H9 (cell line): ENCODE measurements at regions not wholly inside any gene's neighbourhood (a gene's known extent, or its start where the extent isn't known, plus 50 kb on each side); places are given as distances from the start of the nearest gene placed in this dataset.

Source experiments
- DNase-seq: peaks from one replicate; pipeline ENCODE4 v3.0.0-alpha.2; 2017
- H2AFZ ChIP-seq: one replicate; pipeline ENCODE4 v1.6.1; 2013; ENCODE audit warnings: mild to moderate bottlenecking, low read length, control low read depth, moderate library complexity
- H2AK5ac ChIP-seq: 2 replicates; pipeline ENCODE4 v1.6.1; 2013; ENCODE audit warnings: low read length, control low read depth, mixed read lengths; ENCODE audit not compliant: insufficient read length
- H2BK120ac ChIP-seq: one replicate; pipeline ENCODE4 v1.6.1; 2013; ENCODE audit warnings: low read depth, mild to moderate bottlenecking, low read length, control low read depth, inconsistent platforms; ENCODE audit not compliant: poor library complexity, severe bottlenecking
- H2BK12ac ChIP-seq: 2 replicates; pipeline ENCODE4 v1.6.1; 2013; ENCODE audit warnings: low read length, control low read depth, mixed read lengths, low read depth; ENCODE audit not compliant: insufficient read length
- H2BK15ac ChIP-seq: 2 replicates; pipeline ENCODE4 v1.6.1; 2013; ENCODE audit warnings: low read depth, low read length, control low read depth
- H2BK20ac ChIP-seq: one replicate; pipeline ENCODE4 v1.6.1; 2013; ENCODE audit warnings: low read depth, mild to moderate bottlenecking, low read length, control low read depth, inconsistent platforms; ENCODE audit not compliant: poor library complexity, severe bottlenecking
- H2BK5ac ChIP-seq: 2 replicates; pipeline ENCODE4 v1.6.1; 2013; ENCODE audit warnings: low read length, control low read depth, mixed read lengths; ENCODE audit not compliant: insufficient read length
- H3K14ac ChIP-seq: 2 replicates; pipeline ENCODE4 v1.6.1; 2013; ENCODE audit warnings: low read length, control low read depth; ENCODE audit not compliant: insufficient read depth
- H3K18ac ChIP-seq: 2 replicates; pipeline ENCODE4 v1.6.1; 2013; ENCODE audit warnings: low read depth, mild to moderate bottlenecking, mixed read lengths, low read length, control low read depth; ENCODE audit not compliant: insufficient read length
- H3K23ac ChIP-seq: 2 replicates; pipeline ENCODE4 v1.6.1; 2013; ENCODE audit warnings: low read length, control low read depth, mixed read lengths, low read depth; ENCODE audit not compliant: insufficient read length
- H3K23me2 ChIP-seq: 2 replicates; pipeline ENCODE4 v1.6.1; 2013; ENCODE audit warnings: low read depth, mild to moderate bottlenecking, mixed read lengths, low read length, control low read depth; ENCODE audit not compliant: insufficient read length, poor library complexity, severe bottlenecking
- H3K27ac ChIP-seq: 2 replicates; pipeline ENCODE4 v1.5.1; 2013; ENCODE audit warnings: low read length, control low read depth, mixed read lengths, low read depth; ENCODE audit not compliant: insufficient read length
- H3K27me3 ChIP-seq: 2 replicates; pipeline ENCODE4 v1.6.1; 2013; ENCODE audit warnings: low read length, control low read depth, inconsistent platforms; ENCODE audit not compliant: insufficient read depth
- H3K4ac ChIP-seq: 2 replicates; pipeline ENCODE4 v1.6.1; 2013; ENCODE audit warnings: low read depth, mild to moderate bottlenecking, control low read depth, inconsistent platforms, low read length, moderate library complexity
- H3K4me1 ChIP-seq: 2 replicates; pipeline ENCODE4 v1.6.1; 2013; ENCODE audit warnings: low read length, control low read depth, inconsistent platforms; ENCODE audit not compliant: insufficient read depth
- H3K4me2 ChIP-seq: 2 replicates; pipeline ENCODE4 v1.6.1; 2013; ENCODE audit warnings: low read length, control low read depth, mixed read lengths; ENCODE audit not compliant: insufficient read length, insufficient read depth
- H3K56ac ChIP-seq: 2 replicates; pipeline ENCODE4 v1.6.1; 2013; ENCODE audit warnings: low read depth, mild to moderate bottlenecking, mixed read lengths, low read length, control low read depth; ENCODE audit not compliant: insufficient read length
- H3K79me1 ChIP-seq: 2 replicates; pipeline ENCODE4 v1.6.1; 2013; ENCODE audit warnings: low read depth, mild to moderate bottlenecking, moderate library complexity, low read length, control low read depth, inconsistent platforms; ENCODE audit not compliant: insufficient read depth, poor library complexity, severe bottlenecking
- H3K79me2 ChIP-seq: 2 replicates; pipeline ENCODE4 v1.6.1; 2013; ENCODE audit warnings: low read length, control low read depth, inconsistent platforms; ENCODE audit not compliant: insufficient read depth
- H3K9ac ChIP-seq: 2 replicates; pipeline ENCODE4 v1.6.1; 2013; ENCODE audit warnings: low read length, control low read depth, mixed read lengths; ENCODE audit not compliant: insufficient read length; ENCODE audit errors: extremely low read depth
- H3K9me3 ChIP-seq: one replicate; pipeline ENCODE4 v1.6.1; 2013; ENCODE audit warnings: low read depth, low read length, inconsistent platforms; ENCODE audit not compliant: control insufficient read depth
- H3T11ph ChIP-seq: one replicate; pipeline ENCODE4 v1.6.1; 2013; ENCODE audit warnings: mild to moderate bottlenecking, low read length, control low read depth, inconsistent platforms
- H4K20me1 ChIP-seq: one replicate; pipeline ENCODE4 v1.6.1; 2013; ENCODE audit not compliant: control insufficient read depth, insufficient read length, insufficient read depth
- H4K5ac ChIP-seq: 2 replicates; pipeline ENCODE4 v1.6.1; 2013; ENCODE audit warnings: low read depth, mild to moderate bottlenecking, mixed read lengths, low read length, control low read depth; ENCODE audit not compliant: insufficient read length
- H4K8ac ChIP-seq: replicated peaks from 2 replicates; pipeline ENCODE4 v1.6.1; 2013; ENCODE audit warnings: low read length, control low read depth, mixed read lengths, low read depth; ENCODE audit not compliant: insufficient read length
- H4K91ac ChIP-seq: 2 replicates; pipeline ENCODE4 v1.6.1; 2013; ENCODE audit warnings: low read depth, mild to moderate bottlenecking, moderate library complexity, mixed read lengths, low read length, control low read depth; ENCODE audit not compliant: insufficient read length
- H3K27ac Mint-ChIP-seq, 3 experiments: 2 replicates in 2 of 3; 3 replicates in 1 of 3; pipeline ENCODE4 v1.8.0; 2020 to 2021; ENCODE audit warnings: mixed read lengths in 3 of 3, mild to moderate bottlenecking in 1 of 3, moderate library complexity in 1 of 3
- H3K27me3 Mint-ChIP-seq: 2 replicates; pipeline ENCODE4 v1.8.0; 2021; ENCODE audit warnings: low read depth, mild to moderate bottlenecking, moderate library complexity, mixed read lengths
- H3K36me3 Mint-ChIP-seq, 3 experiments: 2 replicates in 2 of 3; 3 replicates in 1 of 3; pipeline ENCODE4 v1.8.0; 2020 to 2021; ENCODE audit warnings: low read depth in 3 of 3, mixed read lengths in 3 of 3; ENCODE audit not compliant: insufficient read depth in 1 of 3
- H3K4me1 Mint-ChIP-seq, 2 experiments: 2 replicates each; pipeline ENCODE4 v1.8.0; 2020; ENCODE audit warnings: mixed read lengths in 2 of 2
- H3K4me3 Mint-ChIP-seq, 2 experiments: 2 replicates in 1 of 2; 3 replicates in 1 of 2; pipeline ENCODE4 v1.8.0; 2020 to 2021; ENCODE audit warnings: mild to moderate bottlenecking in 2 of 2, mixed read lengths in 2 of 2, moderate library complexity in 1 of 2
- H3K9me3 Mint-ChIP-seq, 2 experiments: 2 replicates in 1 of 2; 3 replicates in 1 of 2; pipeline ENCODE4 v1.8.0; 2020; ENCODE audit warnings: mild to moderate bottlenecking in 2 of 2, mixed read lengths in 2 of 2, moderate library complexity in 1 of 2
- CTCF ChIP-seq: fragments of 200-600 bp; sonication (generic); conservative IDR thresholded peaks from 3 replicates; pipeline ENCODE4 v1.8.0; 2021; ENCODE audit warnings: antibody characterized with exemption, mild to moderate bottlenecking
- WGBS: extraction: QIAGEN DNeasy Blood & Tissue Kit; methylation state at CpG from one replicate; pipeline ENCODE4 v1.1.7; 2013; ENCODE audit warnings: missing lambda C conversion rate, low lambda C conversion rate, mixed read lengths; ENCODE audit not compliant: insufficient read length; ENCODE audit errors: extremely low coverage; 5-methylcytosine and 5-hydroxymethylcytosine counted together

GRCh38 chr6:4516206-4516605 is 260.0 kb upstream of the CDYL start:
- Histone ChIP-seq H3K56ac (no peak overlapping the region), H3K79me1 (no peaks in the 10 kb centered on the region), H3K18ac (no peak overlapping the region), H2BK15ac (no peak overlapping the region), H3K4me2 (no peak overlapping the region), H2AFZ (no peak overlapping the region), H2BK5ac (no peak overlapping the region), H2BK12ac (no peak overlapping the region), H3K27me3 (no peaks in the 10 kb centered on the region), H3K23ac (no peak overlapping the region), H3K27ac (no peak overlapping the region), H3K9ac (no peak overlapping the region), H3T11ph (no peak overlapping the region), H3K4ac (no peak overlapping the region), H2BK20ac (no peak overlapping the region), H3K79me2 (no peaks in the 10 kb centered on the region), H2AK5ac (no peak overlapping the region), H4K91ac (no peak overlapping the region), H4K5ac (no peak overlapping the region), H3K4me1 (no peaks in the 10 kb centered on the region), H3K23me2 (no peaks in the 10 kb centered on the region), H3K9me3 (no peaks in the 10 kb centered on the region), H4K20me1 (no peaks in the 10 kb centered on the region), H3K14ac (no peak overlapping the region), H2BK120ac (no peak overlapping the region), H4K8ac (no peak overlapping the region)
- Mint-ChIP-seq H3K27ac (no peak overlapping the region; a peak in 1 of 7 replicates), H3K27me3 (peaks cover 6% of the 10 kb centered on the region), H3K4me1 (peaks cover 20 to 28% of the 10 kb centered on the region in 2 experiments; a peak in 3 of 4 replicates), H3K9me3 (no peaks in the 10 kb centered on the region), H3K36me3 (no peaks in the 10 kb centered on the region; a peak in 1 of 7 replicates), H3K4me3 (no peak overlapping the region)
- DNase-seq = no peak
- TF ChIP-seq CTCF = no peak
- WGBS = no CpG with 5 or more reads among the region's 5 CpGs
